GM19238 (cell line): ENCODE measurements at regions not wholly inside any gene's neighbourhood (a gene's known extent, or its start where the extent isn't known, plus 50 kb on each side); places are given as distances from the start of the nearest gene placed in this dataset.
"Not testable (repeated sequence)": the region's sequence is repeated elsewhere in the genome, so short reads cannot be mapped to it uniquely, and the experiment has no call there.

Experiments
- DNase-seq: peaks from one replicate; pipeline ENCODE4 v3.0.0; 2011; ENCODE audit warnings: low spot score; ENCODE audit not compliant: insufficient read length

GRCh38 chr14:71395151-71395604 is 487.9 kb downstream of the PCNX1 start:
- no peak for DNase-seq

- no peak for DNase-seq
These were observed 488.4 kb downstream of the PCNX1 start for GRCh38 chr14:71395636-71396035.

- DNase-seq: no peak
These were observed 488.9 kb downstream of the PCNX1 start for GRCh38 chr14:71396050-71396677.

DNA sequence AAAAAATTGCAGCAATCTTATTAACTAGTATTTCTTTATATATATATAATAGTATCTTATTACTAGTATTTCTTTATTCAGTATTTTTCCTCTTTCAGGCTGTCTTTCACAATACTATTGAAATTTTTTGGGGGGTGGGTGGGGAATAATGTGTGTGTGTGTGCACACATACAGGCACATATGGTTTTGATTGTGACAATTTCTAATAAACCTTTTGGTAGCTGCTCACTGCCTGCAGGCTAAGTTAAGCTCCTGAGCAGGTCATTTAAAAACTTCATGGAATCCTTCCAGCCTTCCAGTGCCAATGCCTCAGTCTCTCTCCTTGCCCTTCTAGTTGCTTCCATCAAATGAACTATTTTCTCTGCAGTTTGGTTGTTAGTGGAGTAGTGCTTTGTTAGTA is 490.1 kb downstream of the PCNX1 start:
- no peak for DNase-seq

DNA sequence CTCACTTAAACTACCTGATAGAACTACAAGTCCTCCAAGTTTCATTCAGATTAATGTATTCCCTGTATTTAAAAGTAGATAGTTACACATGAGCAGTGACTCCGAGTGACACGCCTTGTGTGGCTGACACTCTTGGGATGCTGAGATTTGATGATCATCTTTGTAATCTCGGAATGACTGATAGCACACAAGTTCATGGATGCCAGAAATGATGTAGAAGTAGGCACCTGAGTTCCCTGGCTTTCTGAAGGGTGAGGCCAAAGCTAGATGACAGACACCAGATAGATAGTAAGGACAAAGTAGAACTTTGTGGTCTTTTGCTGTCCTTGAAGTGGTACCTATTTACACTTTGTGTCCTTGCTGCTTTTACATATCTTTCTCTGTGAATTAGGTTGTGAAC is 491.2 kb downstream of the PCNX1 start:
- DNase-seq: no peak

DNA sequence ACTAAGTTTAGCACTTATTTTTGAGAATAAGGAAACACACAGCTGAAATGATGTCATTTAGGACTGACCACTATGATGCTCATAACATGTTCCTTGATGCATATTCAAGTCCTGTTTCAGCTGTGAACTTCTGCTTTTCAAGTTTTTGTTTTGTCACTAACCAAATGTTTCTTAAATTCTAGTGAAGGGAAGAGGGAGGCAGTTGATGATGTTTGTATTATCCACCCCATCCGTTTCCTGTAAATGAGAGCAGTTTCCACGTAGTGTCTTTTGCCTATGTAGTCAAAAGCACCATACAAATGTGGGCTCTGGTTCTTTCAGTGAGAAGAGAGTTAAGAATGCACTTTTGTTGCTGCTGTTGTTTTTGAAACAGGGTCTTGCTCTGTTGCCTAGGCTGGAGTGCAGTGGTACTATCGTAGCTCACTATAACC is 491.8 kb downstream of the PCNX1 start:
- DNase-seq: no peak

DNA sequence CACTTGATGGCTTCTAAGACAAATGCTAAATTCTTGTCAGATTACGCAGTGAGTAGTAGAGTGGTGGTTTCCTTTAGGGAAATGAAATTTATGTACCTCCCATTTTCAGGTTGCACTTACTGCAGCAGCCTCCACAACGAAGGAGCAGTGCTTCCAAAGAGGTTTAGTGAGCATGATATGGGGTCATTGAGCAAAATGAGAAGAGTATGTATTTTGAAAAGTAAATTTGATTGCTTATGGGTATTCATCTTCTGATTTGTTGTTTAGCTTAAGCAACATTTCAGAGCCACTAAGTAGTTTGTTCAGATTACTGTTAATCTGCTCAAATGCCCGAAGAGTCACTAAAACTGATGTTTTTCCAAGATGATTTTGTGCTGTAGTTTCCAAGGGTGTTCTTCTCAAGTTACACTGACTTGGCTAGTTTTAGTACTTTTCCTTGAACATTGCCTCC is 493.6 kb downstream of the PCNX1 start:
- no peak for DNase-seq

DNA sequence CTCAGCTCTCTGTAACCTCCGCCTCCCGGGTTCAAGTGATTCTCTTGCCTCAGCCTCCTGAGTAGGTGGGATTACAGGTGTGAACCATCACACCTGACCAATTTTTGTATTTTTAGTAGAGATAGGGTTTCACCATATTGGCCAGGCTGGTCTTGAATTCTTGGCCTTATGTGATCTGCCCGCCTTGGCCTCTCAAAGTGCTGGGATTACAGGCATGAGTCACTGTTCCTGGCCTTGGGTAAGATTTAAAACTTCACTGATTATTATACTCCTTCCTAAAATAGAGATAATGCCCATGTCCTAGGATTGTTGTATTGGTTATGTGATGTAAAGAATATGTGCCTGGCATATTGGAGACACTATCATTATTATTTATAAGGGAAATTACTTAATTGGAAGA is 495.2 kb downstream of the PCNX1 start:
- DNase-seq: not testable (repeated sequence)

DNA sequence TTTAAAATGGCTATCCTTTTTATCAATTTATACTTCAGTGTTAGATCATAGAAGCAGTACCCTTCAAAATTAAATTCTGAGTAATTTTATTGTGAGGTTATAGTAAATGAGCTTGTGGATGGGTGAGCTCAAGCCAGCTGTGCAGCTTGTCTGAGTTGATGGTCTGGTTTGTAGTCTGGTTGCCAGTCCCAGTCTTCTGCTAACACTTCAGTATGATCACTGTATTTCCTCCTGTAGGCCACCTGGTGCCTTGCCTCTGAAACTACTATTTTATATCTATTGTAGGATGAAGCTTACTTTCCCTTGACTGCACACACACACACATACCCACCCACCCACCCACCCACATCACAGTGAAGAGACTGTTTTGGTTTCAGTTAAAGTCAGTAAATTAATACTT is 496.4 kb downstream of the PCNX1 start:
- DNase-seq: no peak

- no peak for DNase-seq
These were observed 498.4 kb downstream of the PCNX1 start for GRCh38 chr14:71405676-71406075.

DNA sequence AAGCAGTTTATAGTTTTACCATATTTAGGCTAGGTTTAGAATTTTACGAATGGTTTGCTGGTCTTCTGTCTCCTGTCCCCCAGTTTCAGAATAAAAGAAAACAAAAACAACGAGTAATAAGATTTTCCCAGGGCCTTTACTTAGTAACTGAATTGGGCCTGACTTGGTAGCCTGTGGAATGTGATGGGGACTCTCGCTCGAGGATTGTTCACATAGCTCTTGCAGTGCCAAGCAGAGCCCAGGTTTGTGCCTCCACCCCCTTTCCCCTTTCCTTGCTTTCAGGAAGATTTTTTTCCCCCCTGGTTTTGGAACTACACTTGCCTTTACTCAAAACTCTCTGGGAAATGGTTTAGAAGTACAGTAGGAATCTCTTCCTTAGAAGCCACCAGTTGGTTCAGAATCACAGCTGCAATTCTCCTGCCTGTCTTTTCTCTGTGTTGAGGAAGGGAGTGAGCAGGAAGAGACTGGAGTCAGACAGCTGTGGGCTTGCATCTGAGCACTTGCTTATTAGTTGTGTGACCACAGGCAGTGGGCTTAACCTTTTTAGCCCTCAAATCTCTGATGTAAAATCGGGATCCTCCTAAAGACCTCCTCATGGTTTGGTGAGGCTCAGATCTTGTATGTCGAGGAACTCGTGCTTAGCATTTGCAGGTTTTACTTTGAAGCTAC is 501.2 kb downstream of the PCNX1 start:
- DNase-seq: no peak

- no peak for DNase-seq
These were observed 503.5 kb downstream of the PCNX1 start for GRCh38 chr14:71410578-71411284.

DNA sequence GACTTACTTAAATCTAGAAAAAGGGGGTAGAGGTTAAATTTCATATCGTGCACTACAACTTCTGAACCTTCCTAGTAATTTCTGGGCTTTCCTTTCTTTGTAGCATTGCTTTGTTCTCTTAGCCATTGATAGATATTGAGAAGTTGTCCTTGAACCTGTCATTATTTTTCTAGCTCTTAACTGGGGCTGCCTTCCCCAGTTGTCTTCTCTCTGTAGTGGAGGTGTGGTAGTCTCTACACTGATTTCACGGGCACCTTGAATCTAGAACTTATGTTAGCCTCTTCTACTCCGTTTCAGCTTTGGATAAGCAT is 504.0 kb downstream of the PCNX1 start:
- DNase-seq: no peak

GRCh38 chr14:71411738-71412137 is 504.5 kb downstream of the PCNX1 start:
- no peak for DNase-seq

DNA sequence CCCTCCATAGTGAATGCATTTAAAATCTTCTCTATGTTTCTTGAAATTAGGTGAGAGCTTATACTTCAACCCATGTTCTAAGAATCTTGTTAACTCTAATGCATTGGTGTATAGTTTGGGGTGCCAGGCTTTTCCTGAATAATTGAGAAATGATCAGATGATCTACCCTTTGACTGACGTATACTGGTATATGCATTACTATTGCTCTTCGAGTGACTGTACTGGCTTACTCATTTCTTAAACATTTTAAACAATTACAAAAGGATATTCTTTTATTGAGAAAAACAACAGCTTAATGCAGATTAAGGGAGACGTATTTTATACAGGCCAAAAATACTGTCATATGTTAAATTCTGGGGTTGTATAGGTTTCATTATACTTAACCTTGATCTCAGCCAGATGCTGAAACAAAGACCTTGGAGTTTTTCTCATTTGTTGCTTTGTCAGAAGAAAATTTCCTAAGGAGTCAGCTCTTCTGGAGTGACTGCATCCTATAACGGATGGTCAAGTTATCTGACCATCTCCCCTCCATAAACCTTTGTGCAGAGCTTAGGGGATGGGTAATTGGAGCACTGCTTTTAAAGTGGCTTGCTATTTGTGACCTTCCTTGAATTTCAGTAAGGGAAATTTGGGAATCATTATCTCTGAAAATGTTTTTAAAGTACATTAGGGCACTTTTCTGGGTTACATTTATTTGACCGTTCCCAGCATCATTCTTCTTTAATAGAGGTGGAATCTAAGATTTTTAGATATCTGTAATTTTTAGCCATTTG is 507.6 kb downstream of the PCNX1 start:
- DNase-seq: no peak

DNA sequence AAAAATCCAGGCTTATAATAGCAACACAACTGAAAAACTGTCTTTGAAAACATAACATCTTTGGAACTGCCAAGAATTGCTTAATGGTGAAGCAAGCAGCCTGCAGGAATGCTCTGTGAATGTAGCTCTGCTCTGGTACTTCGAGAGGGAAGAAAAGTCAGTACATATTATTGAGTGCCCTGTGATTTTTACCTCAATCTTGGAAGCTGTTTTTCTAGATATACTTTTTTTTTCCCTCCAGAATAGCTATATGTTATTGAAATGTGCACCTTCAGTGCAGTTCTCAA is 508.1 kb downstream of the PCNX1 start:
- no peak for DNase-seq

- no peak for DNase-seq
These were observed 509.1 kb downstream of the PCNX1 start for GRCh38 chr14:71416392-71416791.

DNA sequence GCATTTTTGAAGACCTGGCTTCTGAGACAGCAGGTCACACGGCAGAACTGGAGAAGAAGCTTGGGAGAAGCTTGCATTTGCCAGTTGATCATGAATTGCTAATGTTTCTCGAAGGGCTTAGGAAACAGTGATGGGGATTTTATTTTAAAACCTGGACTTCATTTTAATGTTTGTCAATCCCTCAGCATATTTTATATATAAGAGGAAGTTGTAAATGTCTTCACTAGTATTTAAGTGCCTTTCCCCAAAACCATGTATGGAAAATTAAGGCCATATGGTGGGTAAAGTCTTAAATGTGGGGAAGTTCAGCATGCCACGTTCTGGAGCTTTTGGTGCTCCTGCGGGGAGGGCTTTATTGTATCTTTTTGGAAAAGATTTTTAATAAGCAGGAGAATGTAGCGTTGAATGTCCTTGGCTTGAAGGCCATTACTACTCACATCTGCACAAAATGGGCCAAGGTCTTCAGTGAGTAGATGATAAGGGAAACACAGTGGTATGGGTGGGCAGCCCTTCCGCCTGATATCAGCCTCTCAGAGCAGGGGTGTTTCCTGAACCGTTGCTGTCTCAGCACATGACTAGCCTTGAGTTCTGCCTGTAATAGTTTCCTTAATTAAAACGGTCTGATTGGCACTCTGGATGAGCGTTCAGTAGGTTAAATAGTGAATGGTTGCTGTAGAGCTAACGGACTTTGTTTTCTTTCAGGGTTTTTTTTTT is 511.4 kb downstream of the PCNX1 start:
- DNase-seq: no peak

GRCh38 chr14:71423481-71423880 is 508.7 kb upstream of the RGS6 start:
- DNase-seq: no peak

- no peak for DNase-seq
These were observed 507.3 kb upstream of the RGS6 start for GRCh38 chr14:71424941-71425340.

- DNase-seq: no peak
These were observed 506.2 kb upstream of the RGS6 start for GRCh38 chr14:71426001-71426400.

DNA sequence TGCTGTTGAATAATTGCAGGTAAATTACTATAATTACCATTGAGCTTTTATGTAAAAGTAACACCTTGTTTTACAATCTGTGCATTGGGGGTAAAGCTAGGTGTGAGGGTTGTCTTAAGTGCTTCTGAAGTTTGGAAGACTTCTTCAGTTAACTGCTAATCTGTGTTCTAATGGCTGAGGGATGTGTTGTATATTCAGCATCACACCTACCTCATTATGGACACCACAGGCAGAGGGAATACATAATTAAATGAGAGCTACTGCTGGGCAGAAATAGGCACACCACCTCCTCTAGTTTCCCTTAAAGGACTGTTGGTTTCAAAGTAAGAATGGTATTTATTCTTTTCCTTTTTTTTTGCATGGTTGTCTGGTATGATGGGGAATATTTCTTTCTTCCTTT is 502.3 kb upstream of the RGS6 start:
- no peak for DNase-seq
